ENCODE measurements at regions not wholly inside any gene's neighbourhood (a gene's known extent, or its start where the extent isn't known, plus 50 kb on each side); places are given as distances from the start of the nearest gene placed in this dataset.
A peak's percentile ranks its signal among the peaks of the same experiment; 100 is the strongest.

GRCh38 chr12:45517381-45517780 lies 212.1 kb upstream of the ARID2 start:
- Mint-ChIP-seq H3K4me1 (peaks cover 9% of the 10 kb centered on the region), H3K9me3 (peaks cover 2 to 11% (median 5%) of the 10 kb centered on the region in 7 donors), H3K4me3 (no peak overlapping the region), H3K36me3 (no peaks in the 10 kb centered on the region), H3K27ac (no peak overlapping the region), H3K27me3 (ENCODE audit: low read depth in 3 of 3) (peaks cover 0 to 1% (median 0%) of the 10 kb centered on the region in 3 donors)
- Histone ChIP-seq H3K9me3 (replicated peaks in 1 of 2; ENCODE audit: control insufficient read depth in 1 of 2, insufficient read depth in 1 of 2, low read length in 2 of 2) (peaks cover 0 to 7% of the 10 kb centered on the region in 2 donors), H3K9ac (ENCODE audit: insufficient read depth, low read length, poor library complexity, severe bottlenecking) (no peak overlapping the region), H4K20me1 (ENCODE audit: insufficient read depth, low read length) (no peaks in the 10 kb centered on the region), H3K27me3 (ENCODE audit: control insufficient read depth in 2 of 2, insufficient read depth in 2 of 2, low read length in 2 of 2) (no peaks in the 10 kb centered on the region), H3K36me3 (replicated peaks in 1 of 2; ENCODE audit: control insufficient read depth in 1 of 2, insufficient read depth in 2 of 2, low read length in 2 of 2) (no peaks in the 10 kb centered on the region), H3K4me1 (ENCODE audit: control insufficient read depth in 1 of 2, insufficient read depth in 2 of 2, low read length in 2 of 2) (peaks cover 0 to 5% of the 10 kb centered on the region in 2 donors), H3K27ac (ENCODE audit: low read depth in 1 of 2, low read length in 2 of 2) (no peak overlapping the region), H2AFZ (ENCODE audit: insufficient read depth, low read depth, low read length, poor library complexity, severe bottlenecking) (no peak overlapping the region), H3K79me2 (ENCODE audit: insufficient read depth, low read length) (no peaks in the 10 kb centered on the region), H3K4me3 (replicated peaks in 1 of 3; ENCODE audit: low read depth in 2 of 3, low read length in 3 of 3) (no peak overlapping the region), H3K4me2 (replicated peaks; ENCODE audit: extremely low read depth, low read length, poor library complexity, severe bottlenecking) (no peak overlapping the region)
- no peak for DNase-seq
- intact Hi-C loops (cut with micrococcal nuclease), result no loop called here
- TF ChIP-seq, protein P1, sequence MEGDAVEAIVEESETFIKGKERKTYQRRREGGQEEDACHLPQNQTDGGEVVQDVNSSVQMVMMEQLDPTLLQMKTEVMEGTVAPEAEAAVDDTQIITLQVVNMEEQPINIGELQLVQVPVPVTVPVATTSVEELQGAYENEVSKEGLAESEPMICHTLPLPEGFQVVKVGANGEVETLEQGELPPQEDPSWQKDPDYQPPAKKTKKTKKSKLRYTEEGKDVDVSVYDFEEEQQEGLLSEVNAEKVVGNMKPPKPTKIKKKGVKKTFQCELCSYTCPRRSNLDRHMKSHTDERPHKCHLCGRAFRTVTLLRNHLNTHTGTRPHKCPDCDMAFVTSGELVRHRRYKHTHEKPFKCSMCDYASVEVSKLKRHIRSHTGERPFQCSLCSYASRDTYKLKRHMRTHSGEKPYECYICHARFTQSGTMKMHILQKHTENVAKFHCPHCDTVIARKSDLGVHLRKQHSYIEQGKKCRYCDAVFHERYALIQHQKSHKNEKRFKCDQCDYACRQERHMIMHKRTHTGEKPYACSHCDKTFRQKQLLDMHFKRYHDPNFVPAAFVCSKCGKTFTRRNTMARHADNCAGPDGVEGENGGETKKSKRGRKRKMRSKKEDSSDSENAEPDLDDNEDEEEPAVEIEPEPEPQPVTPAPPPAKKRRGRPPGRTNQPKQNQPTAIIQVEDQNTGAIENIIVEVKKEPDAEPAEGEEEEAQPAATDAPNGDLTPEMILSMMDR (IDR thresholded peaks at IDR 0.05), result no peak
- WGBS (ENCODE audit: insufficient coverage), result no CpG with 5 or more reads among the region's 3 CpGs

GRCh38 chr12:45518291-45519235 lies 210.9 kb upstream of the ARID2 start:
- Histone ChIP-seq H3K4me2 (replicated peaks; ENCODE audit: extremely low read depth, low read length, poor library complexity, severe bottlenecking) (no peak overlapping the region), H3K79me2 (ENCODE audit: insufficient read depth, low read length) (no peaks in the 10 kb centered on the region), H3K9ac (ENCODE audit: insufficient read depth, low read length, poor library complexity, severe bottlenecking) (no peak overlapping the region), H2AFZ (ENCODE audit: insufficient read depth, low read depth, low read length, poor library complexity, severe bottlenecking) (peak overlapping the region; percentile 29), H3K36me3 (replicated peaks in 1 of 2; ENCODE audit: control insufficient read depth in 1 of 2, insufficient read depth in 2 of 2, low read length in 2 of 2) (no peaks in the 10 kb centered on the region), H3K4me1 (ENCODE audit: control insufficient read depth in 1 of 2, insufficient read depth in 2 of 2, low read length in 2 of 2) (peaks cover 0 to 5% of the 10 kb centered on the region in 2 donors), H3K27ac (ENCODE audit: low read depth in 1 of 2, low read length in 2 of 2) (no peak overlapping the region), H3K9me3 (replicated peaks in 1 of 2; ENCODE audit: control insufficient read depth in 1 of 2, insufficient read depth in 1 of 2, low read length in 2 of 2) (no peaks in the 10 kb centered on the region), H3K27me3 (ENCODE audit: control insufficient read depth in 2 of 2, insufficient read depth in 2 of 2, low read length in 2 of 2) (no peaks in the 10 kb centered on the region), H4K20me1 (ENCODE audit: insufficient read depth, low read length) (no peaks in the 10 kb centered on the region), H3K4me3 (replicated peaks in 1 of 3; ENCODE audit: low read depth in 2 of 3, low read length in 3 of 3) (no peak overlapping the region)
- Mint-ChIP-seq H3K9me3 (peaks cover 0 to 14% (median 8%) of the 10 kb centered on the region in 7 donors), H3K4me1 (peaks cover 9% of the 10 kb centered on the region), H3K27ac (peak overlapping the region in 1 of 7 donors; percentile 37), H3K4me3 (no peak overlapping the region), H3K36me3 (no peaks in the 10 kb centered on the region), H3K27me3 (ENCODE audit: low read depth in 3 of 3) (no peaks in the 10 kb centered on the region)
- WGBS (ENCODE audit: insufficient coverage), result 12% methylated on average over 6 of the region's 10 CpGs
- intact Hi-C loops (cut with micrococcal nuclease), result no loop called here
- TF ChIP-seq, protein P1 (IDR thresholded peaks at IDR 0.05), result no peak
- no peak for DNase-seq

Measured in CD14-positive monocyte (primary cell).